H1 (cell line): ENCODE measurements at regions not wholly inside any gene's neighbourhood (a gene's known extent, or its start where the extent isn't known, plus 50 kb on each side); places are given as distances from the start of the nearest gene placed in this dataset.
A peak's percentile ranks its signal among the peaks of the same experiment; 100 is the strongest.

ENCODE experiments used
- ATF2 ChIP-seq: IDR thresholded peaks from 2 replicates; pipeline ENCODE4 v1.6.1; 2012; ENCODE audit warnings: low read length, inconsistent platforms
- BACH1 ChIP-seq: IDR thresholded peaks from 2 replicates; pipeline ENCODE4 v1.6.1; 2012; ENCODE audit warnings: low read length, improper control_type of control experiment
- BRCA1 ChIP-seq: IDR thresholded peaks from 2 replicates; pipeline ENCODE4 v1.6.1; 2012; ENCODE audit warnings: low read depth, low read length, improper control_type of control experiment
- CBX5 ChIP-seq: fragments of 300-800, 300-1000 bp; sonication (generic); IDR thresholded peaks from 2 replicates; pipeline ENCODE4 v1.7.1; 2016; ENCODE audit warnings: antibody characterized with exemption, low read length, low read depth
- CTCF ChIP-seq, 3 experiments: IDR thresholded peaks; 1 replicate in 2 of 3; 2 replicates in 1 of 3; pipeline versions ENCODE4 v1.5.1 to v1.6.1; 2011; ENCODE audit warnings: low read length in 3 of 3, mild to moderate bottlenecking in 3 of 3, inconsistent platforms in 2 of 3, low read depth in 1 of 3, moderate library complexity in 1 of 3; ENCODE audit not compliant: insufficient read depth in 1 of 3; ENCODE audit errors: control extremely low read depth in 1 of 3
- EGR1 ChIP-seq: IDR thresholded peaks from 2 replicates; pipeline ENCODE4 v1.6.1; 2011; ENCODE audit warnings: low read depth, low read length, borderline replicate concordance
- FOSL1 ChIP-seq: IDR thresholded peaks from 2 replicates; pipeline ENCODE4 v1.6.1; 2011; ENCODE audit warnings: mild to moderate bottlenecking, low read depth, low read length, moderate library complexity; ENCODE audit not compliant: insufficient read depth
- HDAC2 ChIP-seq, 2 experiments: fragments of 300-600 bp in 1 of 2; sonication (generic) in 1 of 2; IDR thresholded peaks; 2 replicates each; pipeline ENCODE4 v1.6.1; 2011 to 2012; ENCODE audit warnings: low read depth in 2 of 2, low read length in 2 of 2, mild to moderate bottlenecking in 2 of 2, moderate library complexity in 2 of 2, borderline replicate concordance in 1 of 2, inconsistent platforms in 1 of 2
- JUN ChIP-seq: IDR thresholded peaks from 2 replicates; pipeline ENCODE4 v1.6.1; 2011; ENCODE audit warnings: low read depth, mild to moderate bottlenecking, improper control_type of control experiment, low read length
- JUND ChIP-seq: IDR thresholded peaks from 2 replicates; pipeline ENCODE4 v1.6.1; 2011; ENCODE audit warnings: mild to moderate bottlenecking, improper control_type of control experiment, low read length
- KDM5A ChIP-seq: fragments of 200-600 bp; IDR thresholded peaks from 2 replicates; pipeline ENCODE4 v1.7.1; 2012; ENCODE audit warnings: mild to moderate bottlenecking, low read length, inconsistent platforms, mixed read lengths
- NRF1 ChIP-seq: IDR thresholded peaks from 2 replicates; pipeline ENCODE4 v1.6.1; 2011; ENCODE audit warnings: mild to moderate bottlenecking, low read depth, low read length, improper control_type of control experiment
- PHF8 ChIP-seq: fragments of 200-600 bp; sonication (generic); conservative IDR thresholded peaks from 2 replicates; pipeline ENCODE4 v1.7.1; 2012; ENCODE audit warnings: low read depth, mild to moderate bottlenecking, inconsistent platforms, low read length, moderate library complexity
- RAD21 ChIP-seq, 2 experiments: IDR thresholded peaks in 1 of 2; conservative IDR thresholded peaks in 1 of 2; 2 replicates each; pipeline ENCODE4 v1.6.1; 2011; ENCODE audit warnings: low read depth in 2 of 2, low read length in 2 of 2, improper control_type of control experiment in 1 of 2, inconsistent platforms in 1 of 2, mild to moderate bottlenecking in 1 of 2, moderate library complexity in 1 of 2
- SIRT6 ChIP-seq: IDR thresholded peaks from one replicate; pipeline ENCODE4 v1.7.1; 2012; ENCODE audit warnings: low read length, inconsistent platforms
- TAF1 ChIP-seq: IDR thresholded peaks from 2 replicates; pipeline ENCODE4 v1.6.1; 2011; ENCODE audit warnings: mild to moderate bottlenecking, low read depth, low read length
- TAF7 ChIP-seq: optimal IDR thresholded peaks from 2 replicates; pipeline ENCODE3; 2011; ENCODE audit warnings: low read depth, mild to moderate bottlenecking, inconsistent platforms, low read length, moderate library complexity, borderline replicate concordance
- TBP ChIP-seq: IDR thresholded peaks from 2 replicates; pipeline ENCODE4 v1.6.1; 2011; ENCODE audit warnings: low read depth, low read length, improper control_type of control experiment
- USF2 ChIP-seq: IDR thresholded peaks from 2 replicates; pipeline ENCODE4 v1.6.1; 2011; ENCODE audit warnings: low read length, improper control_type of control experiment

- TF ChIP-seq BACH1 (no peak), JUND (peak; percentile 93), CTCF (IDR thresholded peaks at IDR 0.05; ENCODE audit: control extremely low read depth in 1 of 3, insufficient read depth in 1 of 3, low read depth in 1 of 3, low read length in 3 of 3) (no peak), TBP (no peak), RAD21 (IDR thresholded peaks at IDR 0.05 in 1 of 2, conservative IDR thresholded peaks at IDR 0.05 in 1 of 2; ENCODE audit: low read depth in 2 of 2, low read length in 2 of 2) (0 out of 4 replicates have a peak, but pooled peaks of 1 of the 2 experiments have one; percentile 8), HDAC2 (IDR thresholded peaks at IDR 0.05; ENCODE audit: borderline replicate concordance in 1 of 2, low read depth in 2 of 2, low read length in 2 of 2) (0 out of 4 replicates have a peak, but pooled peaks of 1 of the 2 experiments have one; percentile 11), EGR1 (no peak), TAF7 (no peak), BRCA1 (no peak), JUN (peak; percentile 69; the same call in 1 of the 2 replicates), FOSL1 (no peak), NRF1 (no peak), KDM5A (no peak), USF2 (no peak), SIRT6 (no peak), CBX5 (no peak), ATF2 (no peak), PHF8 (no peak), TAF1 (no peak)
Measured at GRCh38 chr14:97655169-97655948, 858.2 kb downstream of the VRK1 start (continued).
